ENCODE measurements at regions not wholly inside any gene's neighbourhood (a gene's known extent, or its start where the extent isn't known, plus 50 kb on each side); places are given as distances from the start of the nearest gene placed in this dataset.
"Not testable (repeated sequence)": the region's sequence is repeated elsewhere in the genome, so short reads cannot be mapped to it uniquely, and the experiment has no call there.

- CTCF ChIA-PET; H3K27ac Mint-ChIP-seq; H3K27me3 Mint-ChIP-seq; H3K27ac ChIP-seq (ENCODE audit: low read depth, low read length); POLR2A ChIA-PET; H3K27me3 ChIP-seq (ENCODE audit: insufficient read depth, low read length, poor library complexity, severe bottlenecking); H3K4me1 Mint-ChIP-seq; H3K4me1 ChIP-seq (ENCODE audit: insufficient read depth, low read length); H3K4me3 ChIP-seq (ENCODE audit: low read length); H3K9me3 Mint-ChIP-seq; H3K36me3 Mint-ChIP-seq; H3K9me3 ChIP-seq (ENCODE audit: low read length); H3K4me3 Mint-ChIP-seq; H3K36me3 ChIP-seq (ENCODE audit: insufficient read depth, low read length): not testable (repeated sequence)
- peak in 1 of 5 donors; percentile 45 for DNase-seq
Observed at GRCh38 chr2:87396551-87397265, 351.2 kb upstream of the PLGLB2 start.

- H3K4me1 Mint-ChIP-seq; H3K4me3 Mint-ChIP-seq; H3K27me3 Mint-ChIP-seq; H3K4me1 ChIP-seq (ENCODE audit: insufficient read depth, low read length); H3K4me3 ChIP-seq (ENCODE audit: low read length); H3K9me3 Mint-ChIP-seq; H3K36me3 ChIP-seq (ENCODE audit: insufficient read depth, low read length); H3K27ac Mint-ChIP-seq; CTCF ChIA-PET; POLR2A ChIA-PET; H3K27ac ChIP-seq (ENCODE audit: low read depth, low read length); H3K27me3 ChIP-seq (ENCODE audit: insufficient read depth, low read length, poor library complexity, severe bottlenecking); H3K9me3 ChIP-seq (ENCODE audit: low read length); H3K36me3 Mint-ChIP-seq: not testable (repeated sequence)
- DNase-seq, result peak in 1 of 5 donors; percentile 35
Observed at GRCh38 chr2:87397276-87398065, 350.4 kb upstream of the PLGLB2 start.

- H3K9me3 ChIP-seq (ENCODE audit: low read length); H3K27me3 ChIP-seq (ENCODE audit: insufficient read depth, low read length, poor library complexity, severe bottlenecking); H3K4me1 Mint-ChIP-seq; CTCF ChIA-PET; H3K27ac ChIP-seq (ENCODE audit: low read depth, low read length); H3K36me3 Mint-ChIP-seq; POLR2A ChIA-PET; H3K4me1 ChIP-seq (ENCODE audit: insufficient read depth, low read length); H3K27ac Mint-ChIP-seq; H3K36me3 ChIP-seq (ENCODE audit: insufficient read depth, low read length); H3K4me3 ChIP-seq (ENCODE audit: low read length); H3K4me3 Mint-ChIP-seq; H3K27me3 Mint-ChIP-seq: not testable (repeated sequence)
- DNase-seq, result peak in 1 of 5 donors; percentile 52
- H3K9me3 Mint-ChIP-seq, result peaks cover 0 to 10% (median 3%) of the 10 kb centered on the region in 5 donors
Observed at GRCh38 chr2:87398567-87399305, 349.2 kb upstream of the PLGLB2 start.

DNA sequence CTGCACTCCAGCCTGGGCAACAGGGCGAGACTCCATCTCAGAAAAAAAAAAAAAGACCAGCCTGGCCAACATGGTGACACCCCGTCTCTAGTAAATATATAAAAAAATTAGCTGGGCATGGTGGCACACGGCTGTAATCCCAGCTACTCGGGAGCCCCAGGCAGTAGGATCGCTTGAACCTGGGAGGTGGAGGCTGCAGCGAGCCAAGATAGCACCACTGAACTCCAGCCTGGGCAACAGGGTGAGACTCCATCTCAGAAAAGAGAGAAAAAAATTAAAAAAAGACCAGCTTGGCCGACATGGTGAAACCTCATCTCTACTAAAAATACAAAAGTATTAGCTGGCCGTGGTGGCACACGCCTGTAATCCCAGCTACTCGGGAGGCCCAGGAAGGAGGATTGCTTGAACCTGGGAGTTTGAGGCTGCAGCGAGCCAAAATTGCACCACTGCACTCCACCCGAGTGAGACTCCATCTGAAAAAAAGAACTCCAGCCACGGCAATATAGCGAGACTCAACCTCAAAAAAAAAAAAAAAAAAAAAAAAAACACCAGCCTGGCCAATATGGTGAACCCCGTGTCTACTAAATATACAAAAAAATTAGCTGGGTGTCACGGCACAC lies 346.1 kb upstream of the PLGLB2 start:
- H3K4me1 ChIP-seq (ENCODE audit: insufficient read depth, low read length), result no peaks in the 10 kb centered on the region
- no peaks in the 10 kb centered on the region for H3K27me3 Mint-ChIP-seq
- H3K27me3 ChIP-seq (ENCODE audit: insufficient read depth, low read length, poor library complexity, severe bottlenecking), result no peaks in the 10 kb centered on the region
- H3K36me3 Mint-ChIP-seq, result no peaks in the 10 kb centered on the region
- no peaks in the 10 kb centered on the region for H3K4me1 Mint-ChIP-seq
- DNase-seq, result no peak
- H3K36me3 ChIP-seq (ENCODE audit: insufficient read depth, low read length), result no peaks in the 10 kb centered on the region
- H3K9me3 ChIP-seq (ENCODE audit: low read length), result no peaks in the 10 kb centered on the region
- ChIA-PET POLR2A (no interaction called here), CTCF (no interaction called here)
- no peak overlapping the region for H3K27ac ChIP-seq (ENCODE audit: low read depth, low read length)
- no peak overlapping the region for H3K27ac Mint-ChIP-seq
- no peak overlapping the region for H3K4me3 Mint-ChIP-seq
- H3K4me3 ChIP-seq (ENCODE audit: low read length), result no peak overlapping the region
- H3K9me3 Mint-ChIP-seq, result peaks cover 0 to 15% (median 5%) of the 10 kb centered on the region in 5 donors

DNA sequence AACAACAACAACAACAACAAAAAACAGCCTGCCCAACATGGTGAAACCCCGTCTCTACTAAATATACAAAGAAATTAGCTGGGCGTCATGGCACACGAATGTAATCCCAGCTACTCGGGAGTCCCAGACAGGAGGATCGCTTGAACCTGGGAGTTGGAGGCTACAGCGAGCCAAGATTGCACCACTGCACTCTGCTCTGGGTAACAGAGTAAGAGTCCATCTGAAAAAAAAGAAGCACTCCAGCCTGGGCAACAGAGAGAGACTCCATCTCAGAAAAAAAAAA lies 344.1 kb upstream of the PLGLB2 start:
- H3K9me3 Mint-ChIP-seq, result peaks cover 0 to 15% (median 5%) of the 10 kb centered on the region in 5 donors
- Histone ChIP-seq H3K4me3 (ENCODE audit: low read length) (no peak overlapping the region), H3K27me3 (ENCODE audit: insufficient read depth, low read length, poor library complexity, severe bottlenecking) (no peaks in the 10 kb centered on the region), H3K36me3 (ENCODE audit: insufficient read depth, low read length) (no peaks in the 10 kb centered on the region), H3K9me3 (ENCODE audit: low read length) (no peaks in the 10 kb centered on the region), H3K4me1 (ENCODE audit: insufficient read depth, low read length) (no peaks in the 10 kb centered on the region), H3K27ac (ENCODE audit: low read depth, low read length) (no peak overlapping the region)
- no peak overlapping the region for H3K27ac Mint-ChIP-seq
- CTCF ChIA-PET, result interaction anchor here (0.7 kb wide), 1 partner anchor 767 kb away, joined by 3 read pairs; no protein-coding TSS in a partner anchor
- H3K4me1 Mint-ChIP-seq, result no peaks in the 10 kb centered on the region
- H3K27me3 Mint-ChIP-seq, result no peaks in the 10 kb centered on the region
- H3K4me3 Mint-ChIP-seq, result no peak overlapping the region
- POLR2A ChIA-PET, result no interaction called here
- no peaks in the 10 kb centered on the region for H3K36me3 Mint-ChIP-seq
- DNase-seq, result peak in 1 of 5 donors; percentile 14

GRCh38 chr2:87404411-87405255 lies 343.3 kb upstream of the PLGLB2 start:
- H3K27me3 ChIP-seq (ENCODE audit: insufficient read depth, low read length, poor library complexity, severe bottlenecking); H3K27ac Mint-ChIP-seq; H3K27me3 Mint-ChIP-seq; H3K9me3 ChIP-seq (ENCODE audit: low read length); H3K36me3 ChIP-seq (ENCODE audit: insufficient read depth, low read length); H3K4me3 ChIP-seq (ENCODE audit: low read length); H3K36me3 Mint-ChIP-seq; H3K4me3 Mint-ChIP-seq; POLR2A ChIA-PET; H3K27ac ChIP-seq (ENCODE audit: low read depth, low read length); H3K4me1 ChIP-seq (ENCODE audit: insufficient read depth, low read length); H3K4me1 Mint-ChIP-seq: not testable (repeated sequence)
- peak in 1 of 5 donors; percentile 41 for DNase-seq
- peaks cover 0 to 15% (median 5%) of the 10 kb centered on the region in 5 donors for H3K9me3 Mint-ChIP-seq
- CTCF ChIA-PET, result interaction anchor here (0.7 kb wide), 1 partner anchor 766 kb away, joined by 3 read pairs; no protein-coding TSS in a partner anchor

DNA sequence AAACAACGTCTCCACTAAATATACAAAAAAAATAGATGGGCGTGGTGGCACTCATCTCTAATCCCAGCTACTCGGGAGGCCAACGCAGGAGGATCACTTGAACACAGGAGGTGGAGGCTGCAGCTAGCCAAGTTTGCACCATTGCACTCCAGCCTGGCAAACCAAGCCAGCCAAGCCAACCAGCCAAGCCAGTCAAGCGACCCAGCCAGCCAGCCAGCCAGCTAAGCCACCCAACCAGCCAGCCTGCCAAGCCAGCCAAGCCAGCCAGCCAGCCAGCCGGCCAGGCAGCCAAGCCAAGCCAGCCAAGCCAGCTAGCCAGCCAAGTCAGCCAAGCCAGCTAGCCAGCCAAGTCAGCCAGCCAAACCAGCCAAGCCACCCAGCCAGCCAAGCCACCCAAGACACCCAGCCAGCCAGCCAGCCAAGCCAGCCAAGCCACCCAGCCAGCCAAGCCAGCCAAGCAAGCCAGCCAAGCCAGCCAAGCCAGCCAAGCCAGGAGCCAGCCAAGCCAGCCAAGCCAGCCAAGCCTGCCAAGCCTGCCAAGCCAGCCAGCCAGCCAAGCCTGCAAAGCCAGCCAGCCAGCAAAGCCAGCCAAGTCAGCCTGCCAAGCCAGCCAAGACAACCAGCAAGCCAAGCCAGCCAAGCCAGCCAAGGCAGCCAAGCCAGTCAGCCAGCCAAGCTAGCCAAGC lies 342.2 kb upstream of the PLGLB2 start:
- H3K36me3 ChIP-seq (ENCODE audit: insufficient read depth, low read length); H3K27ac Mint-ChIP-seq; H3K9me3 ChIP-seq (ENCODE audit: low read length); H3K27ac ChIP-seq (ENCODE audit: low read depth, low read length); H3K4me1 Mint-ChIP-seq; H3K4me1 ChIP-seq (ENCODE audit: insufficient read depth, low read length); H3K4me3 ChIP-seq (ENCODE audit: low read length); H3K36me3 Mint-ChIP-seq; H3K27me3 Mint-ChIP-seq; CTCF ChIA-PET; POLR2A ChIA-PET; H3K27me3 ChIP-seq (ENCODE audit: insufficient read depth, low read length, poor library complexity, severe bottlenecking); H3K4me3 Mint-ChIP-seq: not testable (repeated sequence)
- peak in 1 of 5 donors; percentile 42 for DNase-seq
- H3K9me3 Mint-ChIP-seq, result peaks cover 0 to 14% (median 5%) of the 10 kb centered on the region in 5 donors
